Activated T-cell treated with anti-CD3 and anti-CD28 coated beads for 48 hours (primary cell): ENCODE measurements at regions not wholly inside any gene's neighbourhood (a gene's known extent, or its start where the extent isn't known, plus 50 kb on each side); places are given as distances from the start of the nearest gene placed in this dataset.
"Not testable (repeated sequence)": the region's sequence is repeated elsewhere in the genome, so short reads cannot be mapped to it uniquely, and the experiment has no call there.

Experiments
- DNase-seq: peaks from one replicate; pipeline ENCODE4 v3.0.0-alpha.2; 2020; ENCODE audit warnings: low read depth

DNA sequence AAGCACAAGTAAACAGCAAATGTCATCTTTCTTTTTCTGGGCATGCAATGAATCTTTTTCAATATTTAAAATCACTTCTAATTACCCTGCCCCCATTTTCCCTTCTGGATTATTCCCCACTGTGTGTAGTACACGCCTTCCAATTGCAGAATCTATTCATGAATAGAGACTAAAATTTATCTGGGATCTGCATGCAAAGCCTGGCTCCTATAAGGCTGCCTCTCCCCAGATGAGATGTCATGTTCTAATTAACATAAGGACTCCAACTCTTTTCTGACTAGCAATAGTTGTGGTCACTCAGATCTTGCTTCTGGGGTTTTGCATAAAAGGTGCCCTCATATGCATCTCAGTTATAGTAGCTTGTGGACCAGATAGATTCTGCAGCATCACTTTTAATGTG is 473.5 kb downstream of the BTG1 start:
- no peak for DNase-seq

DNA sequence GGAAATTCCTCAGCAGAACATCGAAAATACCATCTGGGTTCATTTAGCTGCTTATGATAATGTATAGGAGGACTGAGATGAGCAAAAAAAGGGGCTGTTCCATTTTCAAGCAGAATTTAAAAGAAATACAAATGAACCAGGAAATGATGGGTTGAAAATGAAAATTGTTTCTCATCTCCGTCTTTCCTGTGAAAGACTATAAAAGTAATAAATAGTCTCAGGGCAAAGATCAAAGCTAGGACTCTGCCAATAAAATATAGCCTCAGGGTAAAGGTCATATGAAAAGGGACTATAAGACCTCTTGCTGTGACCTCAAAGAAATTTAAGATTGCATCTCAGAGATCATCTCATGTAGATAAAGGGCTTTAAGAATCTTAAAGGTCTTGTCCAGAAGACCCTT is 478.0 kb downstream of the BTG1 start:
- no peak for DNase-seq

DNA sequence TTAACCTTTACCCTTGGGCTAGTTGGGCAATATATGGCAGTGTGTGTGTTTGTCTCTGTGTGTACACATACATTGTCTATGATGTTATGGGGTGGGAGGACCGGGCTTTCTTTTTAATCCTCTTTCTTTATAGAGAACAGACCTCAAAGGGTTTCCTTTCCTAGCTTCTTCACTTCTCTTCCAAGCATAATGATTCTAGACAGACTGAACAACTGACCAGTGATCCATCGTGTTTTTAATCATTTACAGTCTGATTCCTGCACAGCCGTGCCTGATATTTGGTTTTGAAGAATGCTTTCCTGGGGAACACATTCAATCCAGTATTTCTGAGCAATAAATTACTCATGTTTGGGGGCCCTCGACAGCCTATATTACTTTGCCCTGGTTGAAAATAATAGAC is 481.1 kb upstream of the DCN start:
- DNase-seq: no peak

GRCh38 chr12:91663310-91663709 is 480.7 kb upstream of the DCN start:
- no peak for DNase-seq

DNA sequence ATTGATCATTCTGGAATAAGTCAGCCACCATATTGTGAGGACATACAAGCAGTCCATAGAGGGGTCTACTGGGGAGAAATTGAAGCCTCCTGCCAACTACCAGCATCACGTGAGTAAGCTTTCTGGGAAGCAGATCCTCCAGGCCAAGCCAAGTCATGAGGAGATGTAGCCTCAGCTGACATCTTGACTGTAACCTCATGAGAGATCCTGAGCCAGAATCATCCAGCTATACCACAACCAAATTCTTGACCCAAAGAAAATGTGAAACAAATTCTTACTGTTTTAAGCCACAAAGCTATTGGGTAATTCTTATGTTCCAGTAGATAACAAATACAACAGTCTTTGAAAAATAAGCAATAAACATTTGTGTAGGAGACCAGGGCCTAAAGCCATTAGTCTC is 479.4 kb upstream of the DCN start:
- DNase-seq: no peak

DNA sequence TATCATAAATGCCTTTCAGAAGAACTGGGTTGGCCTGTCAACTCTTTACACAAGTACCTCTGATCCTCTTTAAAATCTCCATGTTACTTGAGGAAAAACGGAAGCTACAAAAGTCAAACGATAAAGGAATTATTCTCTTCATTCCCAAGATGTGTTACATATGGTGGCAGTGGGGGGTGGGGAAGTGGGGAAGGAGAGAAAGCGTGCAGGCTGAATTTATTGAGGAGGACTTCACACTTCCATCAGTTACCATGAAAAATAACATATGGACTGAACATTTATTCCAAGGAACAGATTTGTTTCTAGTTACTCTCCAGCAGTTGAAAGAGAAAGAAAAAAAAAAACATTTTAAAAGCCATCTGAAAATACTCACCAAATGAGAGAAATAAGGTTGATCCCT is 474.4 kb upstream of the DCN start:
- DNase-seq: no peak

DNA sequence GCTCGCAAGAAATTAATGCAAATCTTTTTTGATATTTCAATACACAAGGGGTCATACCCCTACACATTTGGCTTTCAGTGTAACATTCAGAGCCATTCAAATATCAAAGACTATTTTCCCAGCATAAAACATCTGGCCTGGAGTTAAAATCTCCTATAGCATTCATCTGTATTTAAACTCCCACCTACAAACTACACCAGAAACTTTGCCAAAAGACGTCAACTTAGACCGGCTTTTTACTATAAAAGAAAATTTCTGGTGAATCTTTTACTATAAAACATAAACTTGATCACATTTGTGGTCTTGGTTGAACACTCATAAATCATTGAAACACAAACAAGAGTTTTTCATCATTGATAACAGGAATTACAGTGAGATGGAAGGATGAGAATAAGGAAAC is 473.3 kb upstream of the DCN start:
- no peak for DNase-seq

DNA sequence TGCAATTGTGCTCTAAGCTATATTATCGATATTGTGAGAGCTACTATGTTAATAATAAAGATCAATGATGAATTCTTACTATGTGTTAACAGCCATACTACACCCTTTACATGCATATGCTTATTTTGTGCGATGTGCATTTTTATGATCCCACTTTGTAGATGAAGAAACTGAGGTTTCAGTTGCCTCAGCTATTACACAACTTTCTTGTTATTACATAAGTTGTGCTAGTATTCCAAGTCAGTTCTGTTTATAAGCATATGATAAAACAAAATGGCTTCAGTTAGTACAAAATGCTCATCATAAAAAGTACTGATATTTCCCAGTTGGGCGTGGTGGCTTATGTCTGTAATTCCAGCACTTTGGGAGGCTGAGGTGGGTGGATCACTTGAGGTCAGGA is 471.5 kb upstream of the DCN start:
- no peak for DNase-seq

DNA sequence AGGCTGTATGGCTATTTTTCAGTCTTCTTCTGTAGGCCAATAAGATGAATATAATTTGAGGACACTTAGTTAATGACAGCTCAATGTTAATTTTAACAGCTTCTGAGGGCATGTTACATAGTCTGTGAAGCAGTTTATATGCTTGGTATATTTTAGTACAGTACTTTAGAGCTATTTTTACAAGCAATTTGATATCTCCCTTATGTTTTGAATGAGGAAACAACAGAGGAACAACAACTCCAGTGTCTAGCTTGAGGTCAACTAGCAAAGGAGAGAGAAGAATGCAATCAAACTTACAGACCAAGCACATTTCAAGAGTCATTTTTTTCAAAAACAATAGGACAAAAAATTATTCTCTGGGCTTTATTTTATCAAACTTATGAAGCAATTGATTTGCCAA is 469.1 kb upstream of the DCN start:
- DNase-seq: no peak

DNA sequence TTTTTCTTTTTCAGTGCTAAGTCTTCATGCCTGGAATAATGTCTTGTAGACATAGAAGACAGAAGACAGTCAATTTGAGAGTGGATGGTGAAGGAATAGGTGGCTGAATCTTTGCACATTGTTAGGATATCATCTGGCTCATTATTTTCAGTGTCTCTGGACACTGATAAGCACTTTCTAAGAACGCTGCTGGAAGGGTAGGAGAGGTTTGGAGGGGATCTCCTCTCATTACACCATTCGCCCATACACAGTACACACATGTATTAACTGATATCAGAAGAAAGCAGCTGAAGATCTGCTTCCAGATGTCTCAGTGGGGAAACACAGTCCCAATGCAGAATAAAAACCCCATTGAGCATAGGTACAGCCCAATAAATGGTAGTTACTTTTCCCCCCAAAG is 461.1 kb upstream of the DCN start:
- no peak for DNase-seq

GRCh38 chr12:91640021-91640420 is 457.4 kb upstream of the DCN start:
- DNase-seq: no peak

- no peak for DNase-seq
These were observed 456.7 kb upstream of the DCN start for GRCh38 chr12:91639327-91639726.

- DNase-seq: no peak
These were observed 455.4 kb upstream of the DCN start for GRCh38 chr12:91637789-91638624.

GRCh38 chr12:91636721-91637120 is 454.1 kb upstream of the DCN start:
- no peak for DNase-seq

- not testable (repeated sequence) for DNase-seq
These were observed 451.7 kb upstream of the DCN start for GRCh38 chr12:91634386-91634713.

DNA sequence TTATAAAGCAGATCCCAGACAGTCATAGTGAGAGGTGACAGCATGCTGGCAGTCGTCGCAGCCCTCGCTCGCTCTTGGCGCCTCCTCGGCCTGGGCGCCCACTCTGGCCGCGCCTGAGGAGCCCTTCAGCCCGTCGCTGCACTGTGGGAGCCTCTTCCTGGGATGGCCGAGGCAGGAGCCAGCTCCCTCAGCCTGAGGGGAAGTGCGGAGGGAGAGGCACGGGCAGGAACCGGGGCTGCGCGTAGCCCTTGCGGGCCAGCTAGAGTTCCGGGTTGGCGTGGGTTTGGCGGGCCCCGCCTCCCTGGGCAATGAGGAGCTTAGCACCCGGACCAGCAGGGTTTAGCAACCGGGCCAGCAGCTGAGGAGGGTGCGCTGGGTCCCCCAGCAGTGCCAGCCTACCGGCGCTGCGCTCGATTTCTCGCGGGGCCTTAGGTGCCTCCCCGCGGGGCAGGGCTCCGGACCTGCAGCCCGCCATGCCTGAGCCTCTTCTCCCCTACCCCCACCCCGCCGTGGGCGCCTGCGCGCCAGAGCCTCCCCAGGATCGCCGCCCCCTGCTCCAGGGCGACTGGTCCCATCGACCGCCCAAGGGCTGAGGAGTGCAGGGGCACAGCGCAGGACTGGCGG is 451.2 kb upstream of the DCN start:
- no peak for DNase-seq

DNA sequence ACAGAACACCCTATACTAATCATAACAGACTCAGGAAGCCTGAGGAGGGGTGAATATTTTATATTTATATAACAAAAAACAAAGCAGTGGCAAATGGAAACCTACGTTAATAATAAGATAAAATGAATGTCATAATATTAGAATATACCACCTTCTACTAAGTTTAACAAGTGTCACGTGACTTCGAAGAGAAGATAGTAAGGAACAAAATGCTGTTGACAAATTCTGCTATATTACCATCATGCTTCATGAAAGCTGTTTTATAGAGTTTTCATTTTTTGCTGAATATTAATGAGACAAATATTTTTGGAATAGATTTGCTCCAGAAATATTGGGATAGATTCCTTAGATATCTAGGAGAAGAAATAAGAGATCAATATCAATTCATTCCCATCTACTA is 450.6 kb upstream of the DCN start:
- no peak for DNase-seq

DNA sequence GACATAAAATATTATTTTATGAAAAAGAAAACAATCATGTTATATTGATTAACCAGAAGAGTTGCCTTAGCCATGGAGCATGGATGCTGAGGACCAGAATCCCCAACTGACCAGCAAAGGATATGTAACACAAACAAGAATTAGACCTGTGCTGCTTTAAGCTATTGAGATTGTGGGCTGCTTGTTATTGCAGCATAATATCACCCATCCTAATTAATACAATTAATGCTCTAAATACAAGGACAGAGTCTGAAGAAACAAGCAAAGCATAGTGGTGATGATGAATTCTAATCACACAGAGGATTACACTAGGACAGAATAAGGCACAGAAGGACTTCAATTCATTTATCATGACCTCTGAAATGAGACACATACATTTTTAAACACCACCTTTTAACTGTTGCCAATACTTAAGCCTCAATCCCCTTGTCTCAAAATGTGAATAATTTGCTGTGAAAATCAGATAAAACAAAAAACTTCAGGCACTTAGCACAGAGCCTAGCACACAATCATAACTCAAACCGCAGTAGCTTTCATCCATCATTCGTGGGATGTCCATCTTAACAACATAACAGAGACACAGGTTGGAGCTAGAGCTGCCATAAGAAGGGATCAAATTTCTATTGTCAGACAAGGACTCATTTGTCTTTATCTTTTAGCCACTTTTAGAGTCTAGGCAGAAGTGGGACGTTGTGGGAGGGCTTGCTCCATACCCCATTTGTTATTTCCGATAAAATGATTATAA is 449.6 kb upstream of the DCN start:
- DNase-seq: no peak

DNA sequence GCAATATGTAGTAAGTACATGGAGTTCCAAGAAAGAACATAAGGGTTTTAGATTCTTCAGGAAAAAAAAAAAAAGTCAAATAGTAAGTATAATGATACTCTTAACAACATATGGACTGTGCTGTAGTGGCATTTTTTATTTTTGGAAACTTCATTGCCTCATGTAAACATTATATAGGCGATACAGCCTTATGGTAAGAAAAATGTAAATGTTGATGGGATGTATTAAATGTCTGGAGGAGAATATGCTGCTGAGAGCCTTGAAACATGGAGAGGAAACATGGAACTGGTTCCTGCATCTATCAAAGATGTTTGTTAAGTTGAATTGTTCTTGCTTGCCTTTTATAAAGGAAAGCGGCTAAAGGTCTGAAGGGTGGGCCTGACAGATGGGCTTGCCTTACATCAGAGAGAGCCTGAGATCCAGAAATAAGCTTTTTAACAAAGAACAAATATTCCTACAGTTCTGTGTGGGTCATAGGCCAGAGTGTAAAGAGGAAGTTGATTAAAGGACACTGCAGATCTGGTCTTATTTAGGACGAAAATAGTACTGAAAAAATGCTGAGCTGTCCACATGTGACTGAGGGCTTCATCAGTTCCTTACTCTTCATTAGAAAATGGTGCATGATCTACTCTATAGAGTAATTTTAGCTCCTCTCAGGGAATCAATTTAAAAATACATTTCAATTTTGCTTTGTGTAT is 448.1 kb upstream of the DCN start:
- no peak for DNase-seq

DNA sequence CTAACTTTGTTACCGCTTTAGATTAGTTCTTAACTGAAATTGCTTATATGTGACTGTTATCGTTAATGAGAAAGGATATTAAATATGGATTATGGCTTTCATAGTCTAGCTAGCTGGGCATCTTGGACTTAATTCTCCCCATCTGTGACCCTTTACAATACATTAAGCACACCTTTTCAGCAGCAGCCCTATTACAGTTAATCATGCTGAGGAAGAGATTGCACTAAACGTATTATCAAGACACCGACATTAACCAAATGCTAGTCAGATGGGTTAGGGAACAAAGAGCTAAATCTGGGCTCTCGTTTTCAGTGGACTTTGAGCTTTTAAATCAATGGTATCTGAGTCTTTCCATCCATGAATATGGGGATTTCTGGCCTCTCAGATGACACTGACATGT is 447.5 kb upstream of the DCN start:
- no peak for DNase-seq

- DNase-seq: no peak
These were observed 446.8 kb upstream of the DCN start for GRCh38 chr12:91629440-91629839.

DNA sequence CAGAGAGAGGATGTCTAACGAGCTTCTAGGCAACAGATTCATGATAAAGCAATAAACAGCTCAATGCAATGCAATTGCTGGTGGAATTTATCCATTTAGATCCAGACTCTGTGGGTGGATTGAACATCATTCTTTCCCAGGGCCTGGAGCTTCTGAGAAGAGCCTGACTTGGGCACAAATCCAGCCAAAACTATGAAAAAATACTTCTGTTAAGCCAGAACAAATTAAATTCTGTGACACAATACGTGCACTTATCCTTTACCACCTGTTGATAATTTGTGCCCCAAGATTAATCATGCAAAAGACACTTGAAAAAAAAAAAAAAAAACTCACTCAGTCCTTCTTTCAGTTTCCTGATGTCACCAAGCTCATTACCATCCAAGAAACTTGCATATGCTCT is 446.0 kb upstream of the DCN start:
- no peak for DNase-seq

GRCh38 chr12:91627225-91627624 is 444.6 kb upstream of the DCN start:
- no peak for DNase-seq
